ENCODE measurements at regions not wholly inside any gene's neighbourhood (a gene's known extent, or its start where the extent isn't known, plus 50 kb on each side); places are given as distances from the start of the nearest gene placed in this dataset.

- TF ChIP-seq CTCF (IDR thresholded peaks at IDR 0.05): no peak
- no peak for TF ChIP-seq POLR2A (IDR thresholded peaks at IDR 0.05)
Measured at GRCh38 chr13:99808786-99809185, 162.8 kb downstream of the ZIC5 start.

All from Peyer's patch (tissue), 4 donors.